AG04450 (cell line): ENCODE measurements at regions not wholly inside any gene's neighbourhood (a gene's known extent, or its start where the extent isn't known, plus 50 kb on each side); places are given as distances from the start of the nearest gene placed in this dataset.

Source experiments
- CTCF ChIA-PET: fragments of 300-600, 350-600 bp; formaldehyde crosslinking; extraction: SDS; loops from one replicate; lab custom pipeline; 2022; ENCODE audit warnings: antibody characterized with exemption, inconsistent platforms; lab: Charles Lee
- POLR2A ChIA-PET: fragments of 350-600 bp; formaldehyde crosslinking; extraction: SDS; loops from one replicate; lab custom pipeline; 2021; ENCODE audit warnings: antibody characterized with exemption, inconsistent platforms; lab: Yijun Ruan, JAX
- DNase-seq: peaks from one replicate; pipeline ENCODE4 v3.0.0-alpha.2; 2011; ENCODE audit warnings: low read depth, low spot score
- H3K27ac ChIP-seq: one replicate; pipeline ENCODE4 v1.5.1; 2012; ENCODE audit warnings: low read depth, low read length, control low read depth
- H3K27me3 ChIP-seq: one replicate; pipeline ENCODE4 v1.6.0; 2012; ENCODE audit warnings: low read length; ENCODE audit not compliant: control insufficient read depth, insufficient read depth
- H3K4me3 ChIP-seq: 2 replicates; pipeline ENCODE4 v1.5.1; 2011; ENCODE audit warnings: mild to moderate bottlenecking, low read depth, low read length, control low read depth
- H3K9me3 ChIP-seq: 2 replicates; pipeline ENCODE4 v1.5.1; 2012; ENCODE audit warnings: low read length; ENCODE audit not compliant: control insufficient read depth, insufficient read depth
- CTCF ChIP-seq: IDR thresholded peaks from 2 replicates; pipeline ENCODE4 v1.5.1; 2011; ENCODE audit warnings: low read depth, low read length, control low read depth, inconsistent platforms

- POLR2A ChIA-PET, result no interaction called here
- CTCF ChIA-PET, result no interaction called here
- no peaks in the 10 kb centered on the region; the same call in 1 of the 2 replicates for H3K9me3 ChIP-seq
- no peak overlapping the region for H3K27ac ChIP-seq
- DNase-seq, result no peak
- peaks cover 10% of the 10 kb centered on the region for H3K27me3 ChIP-seq
- TF ChIP-seq CTCF, result no peak
- no peak overlapping the region for H3K4me3 ChIP-seq
Measured at GRCh38 chr9:129379181-129379836, 201.2 kb upstream of the IER5L start.

- CTCF ChIA-PET, result no interaction called here
- no peaks in the 10 kb centered on the region; the same call in 1 of the 2 replicates for H3K9me3 ChIP-seq
- POLR2A ChIA-PET, result no interaction called here
- no peak for DNase-seq
- no peak for TF ChIP-seq CTCF
- H3K27me3 ChIP-seq, result peaks cover 10% of the 10 kb centered on the region
- H3K4me3 ChIP-seq, result no peak overlapping the region
- H3K27ac ChIP-seq, result no peak overlapping the region
Measured at GRCh38 chr9:129377931-129378661, 200.0 kb upstream of the IER5L start.

GRCh38 chr9:129377181-129377580, 199.1 kb upstream of the IER5L start:
- no peak for DNase-seq
- TF ChIP-seq CTCF, result no peak
- H3K27ac ChIP-seq, result no peak overlapping the region
- no peak overlapping the region for H3K4me3 ChIP-seq
- ChIA-PET CTCF (no interaction called here), POLR2A (no interaction called here)
- H3K9me3 ChIP-seq, result no peaks in the 10 kb centered on the region; the same call in 1 of the 2 replicates
- peaks cover 10% of the 10 kb centered on the region for H3K27me3 ChIP-seq

- no peak overlapping the region for H3K4me3 ChIP-seq
- DNase-seq, result no peak
- no peak for TF ChIP-seq CTCF
- ChIA-PET CTCF (no interaction called here), POLR2A (no interaction called here)
- H3K27ac ChIP-seq, result no peak overlapping the region
- H3K27me3 ChIP-seq, result peaks cover 10% of the 10 kb centered on the region
- peaks cover 3% of the 10 kb centered on the region for H3K9me3 ChIP-seq
Measured at GRCh38 chr9:129375845-129376244, 197.8 kb upstream of the IER5L start.

- Histone ChIP-seq H3K4me3 (no peak overlapping the region), H3K27ac (no peak overlapping the region), H3K27me3 (peaks cover 10% of the 10 kb centered on the region), H3K9me3 (peaks cover 7% of the 10 kb centered on the region)
- POLR2A ChIA-PET, result no interaction called here
- DNase-seq, result no peak
- TF ChIP-seq CTCF, result no peak
- CTCF ChIA-PET, result interaction anchor here (0.7 kb wide), 1 partner anchor 26 kb away, joined by 3 read pairs; no protein-coding TSS in a partner anchor
Measured at GRCh38 chr9:129374651-129375050, 196.6 kb upstream of the IER5L start.
